A673 (cell line): ENCODE measurements at regions not wholly inside any gene's neighbourhood (a gene's known extent, or its start where the extent isn't known, plus 50 kb on each side); places are given as distances from the start of the nearest gene placed in this dataset.

Source experiments
- EZH2 ChIP-seq: fragments of 200-600 bp; sonication (generic); IDR thresholded peaks from 2 replicates; pipeline ENCODE4 v1.6.1; 2017; ENCODE audit warnings: borderline replicate concordance, low read depth, mild to moderate bottlenecking, mixed read lengths, antibody characterized with exemption, low read length; ENCODE audit not compliant: poor library complexity, severe bottlenecking
- TF ChIP-seq, protein P1 (sequence below): fragments of 300-800, 200-600 bp; sonication (generic); conservative IDR thresholded peaks from 2 replicates; pipeline ENCODE4 v1.5.1; 2017; ENCODE audit warnings: low read depth, mild to moderate bottlenecking, antibody characterized with exemption, low read length, moderate library complexity, mixed read lengths

DNA sequence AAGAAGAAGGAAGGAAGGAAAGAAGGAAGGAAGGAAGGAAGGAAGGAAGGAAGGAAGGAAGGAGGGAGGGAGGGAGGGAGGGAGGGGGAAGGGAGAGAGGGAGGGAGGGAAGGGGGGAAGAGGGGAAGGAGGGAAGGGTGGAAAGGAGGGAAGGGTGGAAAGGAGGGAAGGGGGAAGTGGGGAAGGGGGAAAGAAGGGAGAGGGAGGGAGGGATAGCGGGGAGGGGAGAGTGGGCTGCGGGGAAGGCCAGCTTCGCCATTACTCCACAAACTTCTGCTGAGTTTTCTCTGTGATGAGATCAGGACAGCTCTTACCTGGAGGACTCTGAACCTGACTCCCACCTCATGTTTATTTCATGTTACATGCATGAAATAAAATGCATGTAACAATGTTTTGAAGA lies 601.5 kb upstream of the FSHR start:
- TF ChIP-seq, protein P1, sequence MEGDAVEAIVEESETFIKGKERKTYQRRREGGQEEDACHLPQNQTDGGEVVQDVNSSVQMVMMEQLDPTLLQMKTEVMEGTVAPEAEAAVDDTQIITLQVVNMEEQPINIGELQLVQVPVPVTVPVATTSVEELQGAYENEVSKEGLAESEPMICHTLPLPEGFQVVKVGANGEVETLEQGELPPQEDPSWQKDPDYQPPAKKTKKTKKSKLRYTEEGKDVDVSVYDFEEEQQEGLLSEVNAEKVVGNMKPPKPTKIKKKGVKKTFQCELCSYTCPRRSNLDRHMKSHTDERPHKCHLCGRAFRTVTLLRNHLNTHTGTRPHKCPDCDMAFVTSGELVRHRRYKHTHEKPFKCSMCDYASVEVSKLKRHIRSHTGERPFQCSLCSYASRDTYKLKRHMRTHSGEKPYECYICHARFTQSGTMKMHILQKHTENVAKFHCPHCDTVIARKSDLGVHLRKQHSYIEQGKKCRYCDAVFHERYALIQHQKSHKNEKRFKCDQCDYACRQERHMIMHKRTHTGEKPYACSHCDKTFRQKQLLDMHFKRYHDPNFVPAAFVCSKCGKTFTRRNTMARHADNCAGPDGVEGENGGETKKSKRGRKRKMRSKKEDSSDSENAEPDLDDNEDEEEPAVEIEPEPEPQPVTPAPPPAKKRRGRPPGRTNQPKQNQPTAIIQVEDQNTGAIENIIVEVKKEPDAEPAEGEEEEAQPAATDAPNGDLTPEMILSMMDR: no peak
- TF ChIP-seq EZH2: no peak
